AG09319 (cell line): ENCODE measurements at regions not wholly inside any gene's neighbourhood (a gene's known extent, or its start where the extent isn't known, plus 50 kb on each side); places are given as distances from the start of the nearest gene placed in this dataset.

Experiments used
- DNase-seq: peaks from one replicate; pipeline ENCODE4 v3.0.0-alpha.2; 2010; ENCODE audit warnings: low read depth; ENCODE audit errors: extremely low read depth
- CTCF ChIP-seq: IDR thresholded peaks from 2 replicates; pipeline ENCODE4 v1.5.1; 2011; ENCODE audit warnings: low read depth, mild to moderate bottlenecking, inconsistent platforms, low read length, moderate library complexity

- TF ChIP-seq CTCF = no peak
- no peak for DNase-seq
These were observed 95.3 kb upstream of the ARMC2 start for GRCh38 chr6:108752733-108753590.

- no peak for TF ChIP-seq CTCF
- no peak for DNase-seq
These were observed 92.7 kb upstream of the ARMC2 start for GRCh38 chr6:108755257-108756240.

GRCh38 chr6:108757357-108757756 lies 90.9 kb upstream of the ARMC2 start:
- TF ChIP-seq CTCF = no peak
- no peak for DNase-seq

- DNase-seq = no peak
- TF ChIP-seq CTCF = no peak
These were observed 89.3 kb upstream of the ARMC2 start for GRCh38 chr6:108758884-108759283.

- TF ChIP-seq CTCF = no peak
- no peak for DNase-seq
These were observed 87.8 kb upstream of the ARMC2 start for GRCh38 chr6:108760126-108761050.

- DNase-seq = no peak
- no peak for TF ChIP-seq CTCF
These were observed 85.8 kb upstream of the ARMC2 start for GRCh38 chr6:108762394-108762793.
